ENCODE measurements at regions not wholly inside any gene's neighbourhood (a gene's known extent, or its start where the extent isn't known, plus 50 kb on each side); places are given as distances from the start of the nearest gene placed in this dataset.
"Not testable (repeated sequence)": the region's sequence is repeated elsewhere in the genome, so short reads cannot be mapped to it uniquely, and the experiment has no call there.

DNA sequence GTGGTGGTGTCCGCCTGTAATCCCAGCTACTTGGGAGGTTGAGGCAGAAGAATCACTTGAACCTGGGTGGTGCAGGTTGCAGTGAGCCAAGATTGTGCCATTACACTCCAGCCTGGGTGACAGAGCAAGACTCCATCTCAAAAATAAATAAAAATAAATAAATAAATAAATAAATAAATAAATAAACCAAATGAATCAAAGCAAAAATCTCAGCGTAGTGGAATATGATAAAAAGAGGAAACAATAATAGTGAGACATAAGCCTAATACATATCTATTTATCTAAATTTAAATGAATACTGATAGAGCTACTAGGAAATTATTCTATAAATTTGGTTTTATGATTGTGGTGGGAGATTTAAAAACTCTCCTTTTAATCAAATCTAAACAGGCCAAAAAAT lies 124.2 kb downstream of the B3GNT2 start:
- TF ChIP-seq, protein P1, sequence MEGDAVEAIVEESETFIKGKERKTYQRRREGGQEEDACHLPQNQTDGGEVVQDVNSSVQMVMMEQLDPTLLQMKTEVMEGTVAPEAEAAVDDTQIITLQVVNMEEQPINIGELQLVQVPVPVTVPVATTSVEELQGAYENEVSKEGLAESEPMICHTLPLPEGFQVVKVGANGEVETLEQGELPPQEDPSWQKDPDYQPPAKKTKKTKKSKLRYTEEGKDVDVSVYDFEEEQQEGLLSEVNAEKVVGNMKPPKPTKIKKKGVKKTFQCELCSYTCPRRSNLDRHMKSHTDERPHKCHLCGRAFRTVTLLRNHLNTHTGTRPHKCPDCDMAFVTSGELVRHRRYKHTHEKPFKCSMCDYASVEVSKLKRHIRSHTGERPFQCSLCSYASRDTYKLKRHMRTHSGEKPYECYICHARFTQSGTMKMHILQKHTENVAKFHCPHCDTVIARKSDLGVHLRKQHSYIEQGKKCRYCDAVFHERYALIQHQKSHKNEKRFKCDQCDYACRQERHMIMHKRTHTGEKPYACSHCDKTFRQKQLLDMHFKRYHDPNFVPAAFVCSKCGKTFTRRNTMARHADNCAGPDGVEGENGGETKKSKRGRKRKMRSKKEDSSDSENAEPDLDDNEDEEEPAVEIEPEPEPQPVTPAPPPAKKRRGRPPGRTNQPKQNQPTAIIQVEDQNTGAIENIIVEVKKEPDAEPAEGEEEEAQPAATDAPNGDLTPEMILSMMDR (IDR thresholded peaks at IDR 0.05) = not testable (repeated sequence)
- TF ChIP-seq POLR2A, POLR2AphosphoS5 (IDR thresholded peaks at IDR 0.05): not testable (repeated sequence)

All from stomach (tissue), 4 donors.